Retinal pigment epithelial cell (primary cell): ENCODE measurements at regions not wholly inside any gene's neighbourhood (a gene's known extent, or its start where the extent isn't known, plus 50 kb on each side); places are given as distances from the start of the nearest gene placed in this dataset.
"Not testable (repeated sequence)": the region's sequence is repeated elsewhere in the genome, so short reads cannot be mapped to it uniquely, and the experiment has no call there.

Experiments used
- DNase-seq: peaks from one replicate; pipeline ENCODE4 v3.0.0-alpha.2; 2010; ENCODE audit warnings: low read depth
- H3K4me3 ChIP-seq: 2 replicates; pipeline ENCODE4 v1.5.1; 2011; ENCODE audit warnings: mild to moderate bottlenecking, low read length, control low read depth, moderate library complexity
- CTCF ChIP-seq: conservative IDR thresholded peaks from 2 replicates; pipeline ENCODE4 v1.5.1; 2011; ENCODE audit warnings: low read depth, low read length, control low read depth, inconsistent platforms

GRCh38 chr17:56724664-56725063 lies 109.1 kb downstream of the C17orf67 start:
- no peak for TF ChIP-seq CTCF
- DNase-seq = no peak
- H3K4me3 ChIP-seq = no peak overlapping the region

DNA sequence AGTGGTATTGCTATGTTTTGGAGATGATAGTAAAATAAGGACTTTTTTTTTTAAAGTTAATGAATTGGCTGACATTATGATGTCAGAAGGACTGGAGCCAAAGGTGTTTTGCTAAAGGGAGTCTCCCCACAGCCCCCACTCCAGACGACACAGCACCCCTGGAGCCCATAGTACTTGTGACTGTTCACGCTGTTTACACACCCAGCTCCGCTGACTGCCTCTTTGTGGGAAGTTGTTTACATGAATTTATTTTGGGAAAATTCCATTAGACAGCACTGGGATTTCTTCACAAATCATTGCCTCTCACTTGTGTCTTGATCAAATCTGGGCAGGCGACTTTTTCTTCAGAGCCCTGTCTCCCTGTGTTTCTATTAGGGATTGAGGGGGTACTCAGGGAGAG lies 108.6 kb downstream of the C17orf67 start:
- H3K4me3 ChIP-seq = no peak overlapping the region
- no peak for DNase-seq
- no peak for TF ChIP-seq CTCF

GRCh38 chr17:56727876-56728617 lies 105.7 kb downstream of the C17orf67 start:
- no peak overlapping the region for H3K4me3 ChIP-seq
- no peak for DNase-seq
- no peak for TF ChIP-seq CTCF

- not testable (repeated sequence) for DNase-seq, H3K4me3 ChIP-seq
Observed at GRCh38 chr17:56731096-56731495, 102.6 kb downstream of the C17orf67 start.

DNA sequence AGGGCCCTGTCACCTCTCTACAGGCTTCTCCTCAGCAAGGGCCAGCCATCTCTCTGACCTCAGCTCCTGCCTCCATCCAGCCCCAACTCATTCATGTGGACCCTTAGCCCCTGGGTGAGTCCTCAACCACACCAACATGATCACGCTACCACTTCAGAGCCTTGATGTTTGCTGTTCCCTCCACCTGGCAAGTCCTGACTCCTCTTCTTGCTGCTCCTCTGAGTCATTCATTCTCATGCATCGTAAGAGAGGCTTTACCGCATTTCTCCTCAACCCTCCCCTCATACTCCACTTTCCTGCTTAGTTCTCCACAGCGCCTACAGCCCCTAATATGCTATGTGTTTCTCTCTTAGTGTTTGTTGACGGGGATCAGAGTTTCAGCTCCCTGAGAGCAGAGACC lies 99.9 kb downstream of the C17orf67 start:
- H3K4me3 ChIP-seq = no peak overlapping the region
- DNase-seq = no peak
- no peak for TF ChIP-seq CTCF

DNA sequence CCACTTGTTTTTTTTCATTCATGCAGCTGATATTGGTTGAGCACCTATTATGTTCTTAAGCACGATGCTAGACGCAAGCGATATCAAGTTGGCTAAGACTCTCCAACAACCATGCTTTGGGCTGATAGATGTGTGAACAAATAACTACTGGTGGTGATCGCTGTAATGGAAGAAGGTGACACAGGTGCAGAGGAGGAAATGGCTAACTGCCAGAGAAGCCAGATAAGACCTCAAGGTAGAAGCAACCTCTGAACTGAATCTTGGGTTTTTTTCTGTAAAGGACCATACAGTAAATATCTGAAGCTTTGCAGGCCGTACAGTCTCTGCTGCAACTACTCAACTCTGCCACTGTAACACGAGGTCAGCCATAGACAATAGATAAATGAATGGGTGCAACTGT lies 97.9 kb downstream of the C17orf67 start:
- no peak for TF ChIP-seq CTCF
- H3K4me3 ChIP-seq = no peak overlapping the region
- DNase-seq = no peak

DNA sequence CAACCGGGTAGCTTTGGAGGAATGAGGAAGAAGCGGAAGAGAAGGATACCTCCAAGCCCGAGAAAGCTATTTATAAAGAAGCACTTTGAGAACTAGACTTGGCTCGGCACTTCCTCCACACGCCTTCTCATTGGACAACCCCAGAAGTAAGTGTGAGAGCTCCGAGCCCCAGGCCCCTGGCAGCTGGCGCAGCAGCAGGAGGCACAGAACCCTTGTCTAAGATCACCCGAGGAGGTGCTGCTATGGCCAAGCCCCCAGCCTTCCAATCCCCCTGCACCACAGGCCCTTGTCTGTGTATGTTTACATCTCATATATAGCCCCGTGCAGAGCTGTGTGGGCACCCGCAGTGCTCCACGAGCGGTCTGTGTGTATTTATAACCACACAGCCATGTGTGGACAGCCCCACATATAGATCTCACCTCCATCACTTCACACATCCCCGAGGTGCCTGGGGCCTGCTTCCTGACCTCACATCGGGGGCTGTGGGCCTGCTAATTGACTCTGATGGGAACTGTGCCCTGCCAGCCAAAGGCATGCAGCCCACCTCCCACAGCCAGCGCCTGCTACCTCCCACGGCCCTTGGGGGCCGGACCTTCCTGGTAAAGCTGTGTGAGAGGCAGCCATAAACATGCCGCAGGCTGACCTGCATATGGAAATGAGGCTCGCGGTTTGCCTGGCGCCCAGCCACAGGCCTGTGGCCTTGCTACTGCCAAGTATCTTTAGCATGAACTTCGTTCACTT lies 96.1 kb downstream of the C17orf67 start:
- no peak for TF ChIP-seq CTCF
- H3K4me3 ChIP-seq = no peak overlapping the region
- no peak for DNase-seq
